PC-3 (cell line): ENCODE measurements at regions not wholly inside any gene's neighbourhood (a gene's known extent, or its start where the extent isn't known, plus 50 kb on each side); places are given as distances from the start of the nearest gene placed in this dataset.

Experiments
- CTCF ChIP-seq: fragments of 300-600 bp; sonication (generic); conservative IDR thresholded peaks from 2 replicates; pipeline ENCODE4 v1.5.1; 2017; ENCODE audit warnings: antibody characterized with exemption, low read depth, mild to moderate bottlenecking, low read length
- EZH2 ChIP-seq: fragments of 300-600 bp; sonication (generic); IDR thresholded peaks from one replicate; pipeline ENCODE4 v1.6.1; 2017; ENCODE audit warnings: antibody characterized with exemption, mild to moderate bottlenecking, low read length; ENCODE audit not compliant: unreplicated experiment
- EZH2phosphoT487 ChIP-seq: fragments of 300-600 bp; sonication (generic); IDR thresholded peaks from 2 replicates; pipeline ENCODE4 v1.6.1; 2018; ENCODE audit warnings: mild to moderate bottlenecking, antibody characterized with exemption, low read length, borderline replicate concordance

GRCh38 chr3:168490981-168491380 is 395.3 kb upstream of the GOLIM4 start:
- TF ChIP-seq CTCF = no peak
- TF ChIP-seq EZH2 = no peak
- TF ChIP-seq EZH2phosphoT487 = no peak
